Hepatocyte (in vitro differentiated cells): ENCODE measurements at regions not wholly inside any gene's neighbourhood (a gene's known extent, or its start where the extent isn't known, plus 50 kb on each side); places are given as distances from the start of the nearest gene placed in this dataset.

Source experiments
- EZH2 ChIP-seq: fragments of 200-600 bp; sonication (generic); IDR thresholded peaks from 2 replicates; pipeline ENCODE4 v1.6.1; 2016; ENCODE audit warnings: antibody characterized with exemption, mild to moderate bottlenecking, borderline replicate concordance
- EZH2phosphoT487 ChIP-seq: fragments of 200-600 bp; sonication (generic); IDR thresholded peaks from one replicate; pipeline ENCODE4 v1.6.1; 2018; ENCODE audit warnings: antibody characterized with exemption, mild to moderate bottlenecking, low read depth, moderate library complexity; ENCODE audit not compliant: unreplicated experiment, severe bottlenecking
- TF ChIP-seq, protein P1 (sequence below): fragments of 200-600 bp; sonication (generic); IDR thresholded peaks from 2 replicates; pipeline ENCODE4 v1.5.1; 2016; ENCODE audit warnings: antibody characterized with exemption, mild to moderate bottlenecking; ENCODE audit not compliant: poor library complexity

GRCh38 chr13:46479283-46479682 lies 73.7 kb upstream of the LRCH1 start:
- TF ChIP-seq, protein P1, sequence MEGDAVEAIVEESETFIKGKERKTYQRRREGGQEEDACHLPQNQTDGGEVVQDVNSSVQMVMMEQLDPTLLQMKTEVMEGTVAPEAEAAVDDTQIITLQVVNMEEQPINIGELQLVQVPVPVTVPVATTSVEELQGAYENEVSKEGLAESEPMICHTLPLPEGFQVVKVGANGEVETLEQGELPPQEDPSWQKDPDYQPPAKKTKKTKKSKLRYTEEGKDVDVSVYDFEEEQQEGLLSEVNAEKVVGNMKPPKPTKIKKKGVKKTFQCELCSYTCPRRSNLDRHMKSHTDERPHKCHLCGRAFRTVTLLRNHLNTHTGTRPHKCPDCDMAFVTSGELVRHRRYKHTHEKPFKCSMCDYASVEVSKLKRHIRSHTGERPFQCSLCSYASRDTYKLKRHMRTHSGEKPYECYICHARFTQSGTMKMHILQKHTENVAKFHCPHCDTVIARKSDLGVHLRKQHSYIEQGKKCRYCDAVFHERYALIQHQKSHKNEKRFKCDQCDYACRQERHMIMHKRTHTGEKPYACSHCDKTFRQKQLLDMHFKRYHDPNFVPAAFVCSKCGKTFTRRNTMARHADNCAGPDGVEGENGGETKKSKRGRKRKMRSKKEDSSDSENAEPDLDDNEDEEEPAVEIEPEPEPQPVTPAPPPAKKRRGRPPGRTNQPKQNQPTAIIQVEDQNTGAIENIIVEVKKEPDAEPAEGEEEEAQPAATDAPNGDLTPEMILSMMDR = no peak
- TF ChIP-seq EZH2phosphoT487 (no peak), EZH2 (no peak)
